Mesenchymal stem cell (in vitro differentiated cells and primary cell): ENCODE measurements at regions not wholly inside any gene's neighbourhood (a gene's known extent, or its start where the extent isn't known, plus 50 kb on each side); places are given as distances from the start of the nearest gene placed in this dataset.

ENCODE experiments used
- DNase-seq: peaks from one replicate; pipeline ENCODE4 v3.0.0-alpha.2; 2013
- H2AFZ ChIP-seq: one replicate; pipeline ENCODE4 v1.6.1; 2013; ENCODE audit warnings: low read depth, mild to moderate bottlenecking, control low read depth, inconsistent platforms, low read length, moderate library complexity
- H2AK5ac ChIP-seq: 2 replicates; pipeline ENCODE4 v1.6.1; 2013; ENCODE audit warnings: low read length, moderate library complexity, mild to moderate bottlenecking, inconsistent platforms; ENCODE audit not compliant: severe bottlenecking
- H2BK120ac ChIP-seq: one replicate; pipeline ENCODE4 v1.6.1; 2013; ENCODE audit warnings: low read depth, mild to moderate bottlenecking, inconsistent platforms, low read length, moderate library complexity
- H2BK12ac ChIP-seq, 2 experiments: one replicate each; pipeline ENCODE4 v1.6.1; 2013; ENCODE audit warnings: inconsistent platforms in 2 of 2, low read length in 2 of 2, mild to moderate bottlenecking in 2 of 2, moderate library complexity in 2 of 2, control low read depth in 1 of 2
- H2BK15ac ChIP-seq: one replicate; pipeline ENCODE4 v1.6.1; 2013; ENCODE audit warnings: mild to moderate bottlenecking, low read depth, inconsistent platforms; ENCODE audit not compliant: poor library complexity, severe bottlenecking
- H2BK5ac ChIP-seq: 2 replicates; pipeline ENCODE4 v1.6.1; 2013; ENCODE audit warnings: low read depth, mild to moderate bottlenecking, low read length, control low read depth, inconsistent platforms; ENCODE audit not compliant: poor library complexity, severe bottlenecking
- H3K14ac ChIP-seq, 2 experiments: one replicate each; pipeline ENCODE4 v1.6.1; 2013; ENCODE audit warnings: inconsistent platforms in 2 of 2, low read length in 2 of 2, control low read depth in 1 of 2, mild to moderate bottlenecking in 1 of 2, moderate library complexity in 1 of 2
- H3K18ac ChIP-seq, 2 experiments: one replicate each; pipeline ENCODE4 v1.6.1; 2013; ENCODE audit warnings: inconsistent platforms in 2 of 2, low read length in 2 of 2, control low read depth in 1 of 2, low read depth in 1 of 2, mild to moderate bottlenecking in 1 of 2
- H3K23ac ChIP-seq, 2 experiments: one replicate each; pipeline ENCODE4 v1.6.1; 2013; ENCODE audit warnings: inconsistent platforms in 2 of 2, low read length in 2 of 2, mild to moderate bottlenecking in 2 of 2, moderate library complexity in 2 of 2, control low read depth in 1 of 2
- H3K27ac ChIP-seq: 2 replicates; pipeline ENCODE4 v1.5.1; 2013; ENCODE audit warnings: mild to moderate bottlenecking, moderate library complexity, low read length, control low read depth, inconsistent platforms; ENCODE audit not compliant: poor library complexity, severe bottlenecking
- H3K27me3 ChIP-seq, 2 experiments: 2 replicates each; pipeline versions ENCODE4 v1.6.1 to v1.7.0; 2013; ENCODE audit warnings: low read length in 2 of 2, mild to moderate bottlenecking in 2 of 2, moderate library complexity in 2 of 2, control low read depth in 1 of 2, inconsistent platforms in 1 of 2; ENCODE audit not compliant: control insufficient read depth in 1 of 2, insufficient read depth in 1 of 2
- H3K36me3 ChIP-seq, 2 experiments: 2 replicates each; pipeline versions ENCODE4 v1.6.1 to v1.7.0; 2013; ENCODE audit warnings: low read length in 2 of 2, control low read depth in 1 of 2, inconsistent platforms in 1 of 2, low read depth in 1 of 2, mild to moderate bottlenecking in 1 of 2; ENCODE audit not compliant: insufficient read depth in 2 of 2, control insufficient read depth in 1 of 2
- H3K4ac ChIP-seq, 2 experiments: one replicate each; pipeline ENCODE4 v1.6.1; 2013; ENCODE audit warnings: inconsistent platforms in 2 of 2, low read length in 2 of 2, mild to moderate bottlenecking in 2 of 2, moderate library complexity in 2 of 2, control low read depth in 1 of 2, low read depth in 1 of 2
- H3K4me1 ChIP-seq: 2 replicates; pipeline ENCODE4 v1.6.1; 2013; ENCODE audit warnings: low read depth, low read length, control low read depth; ENCODE audit not compliant: control insufficient read depth, insufficient read depth
- H3K4me2 ChIP-seq: 2 replicates; pipeline ENCODE4 v1.6.1; 2013; ENCODE audit warnings: low read length, mild to moderate bottlenecking, inconsistent platforms; ENCODE audit not compliant: poor library complexity, severe bottlenecking
- H3K4me3 ChIP-seq, 2 experiments: 2 replicates each; pipeline versions ENCODE4 v1.5.1 to v1.7.0; 2013; ENCODE audit warnings: low read length in 2 of 2, mild to moderate bottlenecking in 2 of 2, control low read depth in 1 of 2, low read depth in 1 of 2; ENCODE audit not compliant: insufficient read depth in 1 of 2
- H3K79me1 ChIP-seq: replicated peaks from 2 replicates; pipeline ENCODE4 v1.6.1; 2013; ENCODE audit warnings: mild to moderate bottlenecking, control low read depth, low read length, inconsistent platforms; ENCODE audit not compliant: poor library complexity, severe bottlenecking
- H3K9ac ChIP-seq: 2 replicates; pipeline ENCODE4 v1.7.0; 2013; ENCODE audit warnings: mild to moderate bottlenecking, low read length, moderate library complexity
- H3K9me3 ChIP-seq: 2 replicates; pipeline ENCODE4 v1.7.0; 2013; ENCODE audit warnings: mild to moderate bottlenecking, low read length; ENCODE audit not compliant: control insufficient read depth
- H4K8ac ChIP-seq: one replicate; pipeline ENCODE4 v1.6.1; 2013; ENCODE audit warnings: inconsistent platforms, mild to moderate bottlenecking, low read length, moderate library complexity
- H4K91ac ChIP-seq: one replicate; pipeline ENCODE4 v1.6.1; 2013; ENCODE audit warnings: mild to moderate bottlenecking, low read length, inconsistent platforms
- whole genome bisulfite sequencing: methylation state at CpG from one replicate; pipeline ENCODE4 v1.1.7; 2013; ENCODE audit warnings: mixed read lengths; 5-methylcytosine and 5-hydroxymethylcytosine counted together

GRCh38 chr2:161101406-161101805, 58.8 kb upstream of the TANK start:
- H3K4me2 ChIP-seq, result no peak overlapping the region
- H2BK15ac ChIP-seq, result no peak overlapping the region
- no peak overlapping the region for H3K18ac ChIP-seq
- H2AFZ ChIP-seq, result no peak overlapping the region
- H2BK5ac ChIP-seq, result no peak overlapping the region
- no peak overlapping the region for H2AK5ac ChIP-seq
- no peak overlapping the region for H3K23ac ChIP-seq
- H2BK120ac ChIP-seq, result no peak overlapping the region
- no peak overlapping the region for H3K4me3 ChIP-seq
- no peak overlapping the region for H3K9ac ChIP-seq
- H3K14ac ChIP-seq, result no peak overlapping the region
- H4K8ac ChIP-seq, result no peak overlapping the region
- H3K4ac ChIP-seq, result no peak overlapping the region
- no peaks in the 10 kb centered on the region for H3K4me1 ChIP-seq
- no peaks in the 10 kb centered on the region for H3K27me3 ChIP-seq
- H3K9me3 ChIP-seq, result no peaks in the 10 kb centered on the region
- H3K27ac ChIP-seq, result no peak overlapping the region
- WGBS, result 91% methylated on average over 1 of the region's 2 CpGs
- H2BK12ac ChIP-seq, result no peak overlapping the region
- H3K79me1 ChIP-seq, result no peaks in the 10 kb centered on the region
- no peak overlapping the region for H4K91ac ChIP-seq
- no peak for DNase-seq
- no peaks in the 10 kb centered on the region for H3K36me3 ChIP-seq

- H2BK5ac ChIP-seq, result no peak overlapping the region
- H4K91ac ChIP-seq, result no peak overlapping the region
- no peak overlapping the region for H3K18ac ChIP-seq
- no peak for DNase-seq
- no peaks in the 10 kb centered on the region for H3K9me3 ChIP-seq
- H3K79me1 ChIP-seq, result no peaks in the 10 kb centered on the region
- H3K4me1 ChIP-seq, result no peaks in the 10 kb centered on the region
- no peaks in the 10 kb centered on the region for H3K27me3 ChIP-seq
- no peak overlapping the region for H2AFZ ChIP-seq
- H3K4ac ChIP-seq, result no peak overlapping the region
- H2AK5ac ChIP-seq, result no peak overlapping the region
- H3K23ac ChIP-seq, result no peak overlapping the region
- H2BK12ac ChIP-seq, result no peak overlapping the region
- H3K36me3 ChIP-seq, result no peaks in the 10 kb centered on the region
- H4K8ac ChIP-seq, result no peak overlapping the region
- H3K4me3 ChIP-seq, result no peak overlapping the region
- no peak overlapping the region for H2BK15ac ChIP-seq
- H3K4me2 ChIP-seq, result no peak overlapping the region
- H3K9ac ChIP-seq, result no peak overlapping the region
- no peak overlapping the region for H2BK120ac ChIP-seq
- H3K27ac ChIP-seq, result no peak overlapping the region
- no peak overlapping the region for H3K14ac ChIP-seq
These were observed 57.3 kb upstream of the TANK start for GRCh38 chr2:161102770-161103450.

GRCh38 chr2:161103451-161103831, 56.8 kb upstream of the TANK start:
- 97% methylated on average over 2 of the region's 4 CpGs for WGBS
- Histone ChIP-seq H3K18ac (no peak overlapping the region), H3K4me2 (no peak overlapping the region), H3K27ac (no peak overlapping the region), H2BK120ac (no peak overlapping the region), H3K27me3 (no peaks in the 10 kb centered on the region), H2AK5ac (no peak overlapping the region), H2BK15ac (no peak overlapping the region), H4K8ac (no peak overlapping the region), H3K9ac (no peak overlapping the region), H3K4ac (no peak overlapping the region), H4K91ac (no peak overlapping the region), H3K4me1 (no peaks in the 10 kb centered on the region), H3K79me1 (no peaks in the 10 kb centered on the region), H2BK5ac (no peak overlapping the region), H2AFZ (no peak overlapping the region), H2BK12ac (no peak overlapping the region), H3K14ac (no peak overlapping the region), H3K4me3 (no peak overlapping the region), H3K36me3 (no peaks in the 10 kb centered on the region), H3K9me3 (no peaks in the 10 kb centered on the region), H3K23ac (no peak overlapping the region)
- DNase-seq, result no peak

- no peak for DNase-seq
- Histone ChIP-seq H3K36me3 (no peaks in the 10 kb centered on the region), H3K27ac (no peak overlapping the region), H3K4me2 (no peak overlapping the region), H4K91ac (no peak overlapping the region), H2BK12ac (no peak overlapping the region), H3K79me1 (no peaks in the 10 kb centered on the region), H3K4ac (no peak overlapping the region), H3K18ac (no peak overlapping the region), H3K27me3 (no peaks in the 10 kb centered on the region), H2AFZ (no peak overlapping the region), H3K9ac (no peak overlapping the region), H3K4me3 (no peak overlapping the region), H3K4me1 (no peaks in the 10 kb centered on the region), H4K8ac (no peak overlapping the region), H2AK5ac (no peak overlapping the region), H3K14ac (no peak overlapping the region), H2BK5ac (no peak overlapping the region), H2BK15ac (no peak overlapping the region), H3K23ac (no peak overlapping the region), H2BK120ac (no peak overlapping the region), H3K9me3 (no peaks in the 10 kb centered on the region)
- WGBS, result 85% methylated on average over 3 of the region's 5 CpGs
These were observed 56.1 kb upstream of the TANK start for GRCh38 chr2:161104054-161104553.
